GM12878 (cell line): ENCODE measurements at regions not wholly inside any gene's neighbourhood (a gene's known extent, or its start where the extent isn't known, plus 50 kb on each side); places are given as distances from the start of the nearest gene placed in this dataset.

Experiments used
- ATAC-seq: fragments of 200-7000 bp; cut with Tn5 transposase; 3 replicates; pipeline ENCODE4 v1.9.1; 2020; ENCODE audit warnings: mild to moderate bottlenecking, moderate library complexity
- BruUV-seq: library from RNA; stranded (reverse); fragments of 400-500 nt; replicated peaks from 2 replicates; lab custom pipeline; 2021; lab: Mats Ljungman, UMichigan
- CTCF ChIA-PET: fragments of 300-600 bp; sonication (Branson Sonifier 250); formaldehyde crosslinking; extraction: SDS; loops from one replicate; lab custom pipeline; 2021; ENCODE audit warnings: inconsistent platforms; lab: Yijun Ruan, JAX
- POLR2A ChIA-PET: fragments of 350-600 bp; formaldehyde crosslinking; extraction: SDS; loops from one replicate; lab custom pipeline; 2021; ENCODE audit warnings: inconsistent platforms; lab: Charles Lee
- RAD21 ChIA-PET: fragments of 300-600 bp; sonication (Branson Sonifier 250); formaldehyde crosslinking; loops from one replicate; lab custom pipeline; 2023; ENCODE audit warnings: antibody characterized with exemption; ENCODE audit not compliant: unreplicated experiment; lab: Charles Lee
- SMC1A ChIA-PET: fragments of 300-600 bp; sonication (Branson Sonifier 250); formaldehyde crosslinking; loops from one replicate; lab custom pipeline; 2023; ENCODE audit not compliant: unreplicated experiment, uncharacterized antibody; lab: Charles Lee
- DNase-seq: peaks from one replicate; pipeline ENCODE4 v3.0.0-alpha.2; 2011; ENCODE audit warnings: low read depth, low spot score
- FAIRE-seq: peaks from 3 replicates; lab custom pipeline; 2011; peaks lifted over from hg19 to GRCh38; lab: Jason Lieb, UNC
- H2AFZ ChIP-seq: 2 replicates; pipeline ENCODE4 v1.6.0; 2011; ENCODE audit warnings: low read depth, low read length, control low read depth; ENCODE audit not compliant: control insufficient read depth
- H3K27ac ChIP-seq: 2 replicates; pipeline ENCODE4 v1.5.1; 2011; ENCODE audit warnings: control low read depth; ENCODE audit not compliant: control insufficient read depth, insufficient read depth
- H3K27me3 ChIP-seq, 2 experiments: replicated peaks in 1 of 2; 2 replicates each; pipeline versions ENCODE4 v1.6.0 to v1.6.1; 2011; ENCODE audit warnings: low read length in 1 of 2; ENCODE audit not compliant: control insufficient read depth in 2 of 2, insufficient read depth in 2 of 2
- H3K36me3 ChIP-seq, 2 experiments: 2 replicates each; pipeline ENCODE4 v1.5.1; 2011; ENCODE audit warnings: low read length in 1 of 2; ENCODE audit not compliant: control insufficient read depth in 2 of 2, insufficient read depth in 2 of 2
- H3K4me1 ChIP-seq: 2 replicates; pipeline ENCODE4 v1.6.1; 2011; ENCODE audit warnings: mild to moderate bottlenecking, low read length, moderate library complexity, mixed read lengths; ENCODE audit not compliant: control insufficient read depth, insufficient read depth
- H3K4me2 ChIP-seq: 2 replicates; pipeline ENCODE4 v1.6.0; 2011; ENCODE audit warnings: control low read depth; ENCODE audit not compliant: control insufficient read depth, insufficient read depth
- H3K4me3 ChIP-seq: fragments of 200-600 bp; sonication (generic); 2 replicates; pipeline ENCODE4 v1.5.1; 2016
- H3K79me2 ChIP-seq: 2 replicates; pipeline ENCODE4 v1.6.0; 2011; ENCODE audit warnings: low read length; ENCODE audit not compliant: control insufficient read depth, insufficient read depth
- H3K9ac ChIP-seq: 2 replicates; pipeline ENCODE4 v1.8.0; 2011; ENCODE audit warnings: low read length, control low read depth, mixed read lengths; ENCODE audit not compliant: control insufficient read depth, insufficient read depth
- H3K9me3 ChIP-seq: replicated peaks from 3 replicates; pipeline ENCODE4 v1.5.1; 2011; ENCODE audit warnings: mild to moderate bottlenecking, low read length; ENCODE audit not compliant: control insufficient read depth, insufficient read depth
- H4K20me1 ChIP-seq: 2 replicates; pipeline ENCODE4 v1.6.0; 2011; ENCODE audit not compliant: control insufficient read depth, insufficient read depth
- CBX3 ChIP-seq: fragments of 200-600 bp; sonication (generic); IDR thresholded peaks from 2 replicates; pipeline ENCODE4 v1.6.1; 2016; ENCODE audit warnings: low read depth, borderline replicate concordance
- MXI1 ChIP-seq: fragments of 150-350 bp; IDR thresholded peaks from 2 replicates; pipeline ENCODE4 v1.6.1; 2011; ENCODE audit warnings: low read depth, mild to moderate bottlenecking, inconsistent platforms, low read length, improper control_type of control experiment
- RCOR1 ChIP-seq: conservative IDR thresholded peaks from 2 replicates; pipeline ENCODE4 v1.6.1; 2012; ENCODE audit warnings: low read depth, low read length, improper control_type of control experiment
- ZNF24 ChIP-seq: fragments of 450-650 bp; IDR thresholded peaks from 2 replicates; pipeline ENCODE4 v1.6.1; 2017; ENCODE audit warnings: antibody characterized with exemption, mild to moderate bottlenecking
- WGBS: methylation state at CpG from one replicate; pipeline ENCODE4 v1.1.6; 2016; ENCODE audit warnings: low lambda C conversion rate; ENCODE audit not compliant: insufficient replicate concordance, insufficient coverage; ENCODE audit errors: missing lambda C conversion rate; 5-methylcytosine and 5-hydroxymethylcytosine counted together
- in situ Hi-C: fragments of 300-500 bp; cut with MboI; formaldehyde crosslinking; loops from 9 replicates; pipeline ENCODE4 v1.14.3; 2018; ENCODE audit warnings: mixed read lengths
- intact Hi-C: fragments of 100-400 bp; cut with micrococcal nuclease; formaldehyde crosslinking; loops from one replicate; pipeline ENCODE4 v1.14.2; 2022; ENCODE audit not compliant: unreplicated experiment

DNA sequence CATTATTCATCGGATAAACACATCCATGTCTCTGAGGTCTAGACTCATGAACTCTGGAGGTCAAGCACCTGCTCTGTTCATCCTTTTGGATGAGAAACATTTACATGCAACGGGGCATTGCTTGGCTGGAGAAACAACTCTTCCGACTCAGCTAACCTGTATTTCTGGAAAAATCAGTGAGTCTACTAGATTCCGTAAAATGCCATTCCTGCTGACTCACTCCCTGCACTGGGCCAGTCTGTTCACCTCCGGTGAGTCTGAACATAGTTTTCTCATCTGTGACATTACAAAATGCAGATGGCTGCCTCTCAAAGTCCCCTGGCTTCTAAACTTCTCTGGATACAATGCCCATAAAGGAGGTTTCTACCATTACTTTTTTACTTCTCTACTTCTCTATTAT is 185.7 kb upstream of the HS3ST1 start:
- TF ChIP-seq RCOR1 = no peak
- ChIA-PET RAD21 (no interaction called here), POLR2A (no interaction called here), CTCF (no interaction called here), SMC1A (interaction anchor here (1.3 kb wide), 1 partner anchor 11 kb away, joined by 3 read pairs; no protein-coding TSS in a partner anchor)
- Histone ChIP-seq H3K27me3 (no peaks in the 10 kb centered on the region), H2AFZ (no peak overlapping the region), H3K27ac (no peak overlapping the region), H3K4me3 (no peak overlapping the region), H3K9me3 (no peaks in the 10 kb centered on the region), H4K20me1 (no peaks in the 10 kb centered on the region), H3K9ac (no peak overlapping the region), H3K36me3 (no peaks in the 10 kb centered on the region), H3K79me2 (no peaks in the 10 kb centered on the region), H3K4me2 (no peak overlapping the region), H3K4me1 (no peaks in the 10 kb centered on the region)
- WGBS = 60% methylated on average over 5 of the region's 5 CpGs
- no peak for FAIRE-seq
- no peak for ATAC-seq
- in situ Hi-C loops (no loop called here), intact Hi-C loops (no loop called here)
- no TSS peak for BruUV-seq
- no peak for DNase-seq

DNA sequence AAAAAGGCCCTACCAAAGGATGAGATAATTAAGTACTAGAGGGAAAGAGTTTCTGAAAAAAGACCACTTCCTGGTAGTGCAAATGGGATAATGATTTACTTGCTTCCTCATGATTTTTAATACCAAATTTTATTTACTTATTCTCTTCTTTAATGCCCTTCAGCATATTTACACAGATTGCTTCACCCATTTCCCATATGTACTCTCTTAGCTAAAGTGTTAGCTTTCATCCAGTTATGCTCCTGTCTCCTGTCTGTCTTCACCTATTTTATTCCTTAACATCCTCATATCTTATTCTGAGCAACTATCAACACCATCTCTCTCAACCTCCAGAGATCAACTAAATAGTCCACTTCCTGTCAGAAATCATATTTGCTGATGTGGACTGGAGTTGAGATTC is 183.2 kb upstream of the HS3ST1 start:
- ChIA-PET CTCF (no interaction called here), RAD21 (no interaction called here), SMC1A (interaction anchor here (0.5 kb wide), 1 partner anchor 1669 kb away, joined by 3 read pairs; no protein-coding TSS in a partner anchor), POLR2A (no interaction called here)
- FAIRE-seq = no peak
- H3K4me2 ChIP-seq = no peak overlapping the region
- no peaks in the 10 kb centered on the region for H3K79me2 ChIP-seq
- H3K36me3 ChIP-seq = no peaks in the 10 kb centered on the region
- no peaks in the 10 kb centered on the region for H4K20me1 ChIP-seq
- TF ChIP-seq ZNF24 (no peak), MXI1 (no peak), CBX3 (no peak)
- intact Hi-C loops = no loop called here
- in situ Hi-C loops = no loop called here
- no peak overlapping the region for H2AFZ ChIP-seq
- DNase-seq = no peak
- no peak overlapping the region for H3K27ac ChIP-seq
- no peak overlapping the region for H3K4me3 ChIP-seq
- H3K9ac ChIP-seq = no peak overlapping the region
- H3K27me3 ChIP-seq = no peaks in the 10 kb centered on the region; a peak in 1 of 4 replicates
- H3K9me3 ChIP-seq = no peaks in the 10 kb centered on the region
- no peak for ATAC-seq
- H3K4me1 ChIP-seq = no peaks in the 10 kb centered on the region
- no TSS peak for BruUV-seq
